ENCODE measurements at regions not wholly inside any gene's neighbourhood (a gene's known extent, or its start where the extent isn't known, plus 50 kb on each side); places are given as distances from the start of the nearest gene placed in this dataset.
"Not testable (repeated sequence)": the region's sequence is repeated elsewhere in the genome, so short reads cannot be mapped to it uniquely, and the experiment has no call there.

DNA sequence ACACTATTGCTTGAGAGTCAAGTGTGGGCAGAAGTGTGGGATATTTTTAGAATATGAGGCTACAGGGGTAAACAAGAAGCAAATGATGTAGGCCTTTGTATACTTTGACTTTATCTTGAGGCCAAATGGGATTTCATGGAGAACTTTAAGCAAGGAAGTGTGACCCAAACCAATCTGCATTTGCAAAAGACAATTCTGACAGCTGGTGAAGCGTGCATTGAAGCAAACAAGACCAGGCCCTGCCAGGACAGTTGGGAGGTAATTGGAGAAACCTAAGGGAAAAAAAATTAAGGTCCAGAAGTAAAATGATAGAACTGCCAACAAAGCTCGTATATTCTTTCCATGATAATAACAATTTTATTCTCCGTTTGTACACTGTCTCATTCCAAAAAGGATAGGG lies 168.3 kb downstream of the TM2D1 start:
- H3K4me3 ChIP-seq (ENCODE audit: low read length in 2 of 2): no peak overlapping the region
- DNase-seq (ENCODE audit: low spot score): no peak
- H3K4me2 ChIP-seq (ENCODE audit: insufficient read depth, low read length, poor library complexity, severe bottlenecking): no peak overlapping the region
- H3K4me1 ChIP-seq (ENCODE audit: control insufficient read depth in 2 of 2, insufficient read depth in 1 of 2, low read depth in 1 of 2, low read length in 2 of 2): no peaks in the 10 kb centered on the region
- H2BK12ac ChIP-seq (ENCODE audit: low read length): no peak overlapping the region
- no peaks in the 10 kb centered on the region for H3K27me3 ChIP-seq (ENCODE audit: control insufficient read depth in 3 of 3, insufficient read depth in 3 of 3, low read depth in 1 of 3, low read length in 3 of 3)
- H4K8ac ChIP-seq (ENCODE audit: low read depth, low read length): no peak overlapping the region
- H3K23ac ChIP-seq (ENCODE audit: low read depth, low read length, poor library complexity): no peak overlapping the region
- H2BK120ac ChIP-seq (ENCODE audit: low read depth, low read length): no peak overlapping the region
- no peak overlapping the region for H2AFZ ChIP-seq (ENCODE audit: low read length)
- H3K4ac ChIP-seq (ENCODE audit: low read length): no peak overlapping the region
- no peak overlapping the region for H3K14ac ChIP-seq (ENCODE audit: low read length)
- H3K18ac ChIP-seq (ENCODE audit: low read length): no peak overlapping the region
- no peaks in the 10 kb centered on the region for H3K36me3 ChIP-seq (replicated peaks in 1 of 2; ENCODE audit: control insufficient read depth in 2 of 2, insufficient read depth in 2 of 2, low read length in 2 of 2)
- no peaks in the 10 kb centered on the region for H3K9me3 ChIP-seq (replicated peaks in 1 of 2; ENCODE audit: control insufficient read depth in 2 of 2, insufficient read depth in 1 of 2, low read depth in 1 of 2, low read length in 2 of 2)
- no peak overlapping the region for H2BK5ac ChIP-seq (ENCODE audit: low read length)
- no peak overlapping the region for H3K9ac ChIP-seq (ENCODE audit: low read depth, low read length, poor library complexity)
- H2AK5ac ChIP-seq (ENCODE audit: low read depth, low read length): no peak overlapping the region
- H4K91ac ChIP-seq (ENCODE audit: low read depth, low read length, poor library complexity): no peak overlapping the region
- H3K79me1 ChIP-seq (ENCODE audit: low read depth, low read length): no peaks in the 10 kb centered on the region
- no peak overlapping the region for H2BK15ac ChIP-seq (ENCODE audit: low read length)
- WGBS, 2 donors (ENCODE audit: extremely low coverage in 2 of 2, insufficient read length in 2 of 2, insufficient replicate concordance in 1 of 2): no CpG with 5 or more reads among the region's 3 CpGs
- H3K27ac ChIP-seq (replicated peaks; ENCODE audit: low read length): no peak overlapping the region

DNA sequence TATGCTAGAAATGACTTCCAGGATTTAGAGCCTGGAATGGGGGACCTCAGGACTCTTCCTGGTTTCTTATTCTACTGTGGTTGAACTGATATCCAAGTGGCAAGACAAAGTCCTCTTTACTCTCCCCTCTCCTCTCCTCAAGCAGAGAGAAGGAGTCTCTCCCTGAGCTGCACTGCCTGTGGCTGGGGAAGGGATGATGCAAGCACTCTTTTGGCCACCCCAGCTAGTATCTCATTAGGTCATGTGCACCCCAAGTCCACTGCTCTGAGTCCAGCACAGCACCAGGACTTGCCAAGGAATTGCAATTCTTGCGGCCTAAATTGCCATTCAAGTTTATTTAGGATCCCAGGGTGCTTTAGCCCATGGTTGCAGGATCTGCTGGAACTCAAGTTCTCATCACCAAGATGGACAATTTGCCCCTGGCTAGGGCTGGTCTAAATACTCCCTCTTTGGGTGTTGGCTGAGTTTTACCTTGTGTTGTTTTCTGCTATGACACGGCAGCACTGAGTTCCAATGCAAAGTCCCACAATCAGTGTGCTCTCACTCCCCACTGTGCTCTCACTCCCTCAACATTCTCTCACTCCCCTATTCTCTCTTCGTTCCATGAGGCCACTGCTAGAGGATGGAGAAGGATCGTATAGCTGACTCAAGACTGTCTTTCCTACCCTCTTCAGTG lies 172.2 kb downstream of the TM2D1 start:
- no peaks in the 10 kb centered on the region for H3K79me1 ChIP-seq (ENCODE audit: low read depth, low read length)

DNA sequence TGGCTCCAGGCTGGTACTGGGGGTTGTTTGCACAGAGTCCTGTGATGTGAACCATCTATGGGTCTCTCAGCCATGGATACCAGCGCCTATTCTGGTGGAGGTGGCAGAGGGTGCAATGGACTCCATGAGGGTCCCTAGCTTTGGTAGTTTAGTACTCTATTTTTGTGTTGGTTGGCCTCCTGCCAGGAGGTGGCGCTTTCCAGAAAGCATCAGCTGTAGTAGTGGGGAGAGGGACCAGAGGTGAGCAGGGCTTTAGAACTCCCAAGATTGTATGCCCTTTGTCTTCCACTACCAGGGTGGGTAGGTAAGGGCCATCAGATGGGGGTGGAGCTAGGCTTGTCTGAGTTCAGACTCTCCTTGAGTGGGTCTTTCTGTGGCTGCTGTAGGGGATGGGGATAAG lies 177.6 kb downstream of the TM2D1 start:
- H3K4ac ChIP-seq (ENCODE audit: low read length); H2BK12ac ChIP-seq (ENCODE audit: low read length); H3K27me3 ChIP-seq (ENCODE audit: control insufficient read depth in 3 of 3, insufficient read depth in 3 of 3, low read depth in 1 of 3, low read length in 3 of 3); H3K23ac ChIP-seq (ENCODE audit: low read depth, low read length, poor library complexity); H2AFZ ChIP-seq (ENCODE audit: low read length); H4K91ac ChIP-seq (ENCODE audit: low read depth, low read length, poor library complexity); DNase-seq (ENCODE audit: low spot score); H4K8ac ChIP-seq (ENCODE audit: low read depth, low read length); H2AK5ac ChIP-seq (ENCODE audit: low read depth, low read length); H3K79me1 ChIP-seq (ENCODE audit: low read depth, low read length); H3K4me3 ChIP-seq (ENCODE audit: low read length in 2 of 2); H3K14ac ChIP-seq (ENCODE audit: low read length); H3K9me3 ChIP-seq (replicated peaks in 1 of 2; ENCODE audit: control insufficient read depth in 2 of 2, insufficient read depth in 1 of 2, low read depth in 1 of 2, low read length in 2 of 2); H3K9ac ChIP-seq (ENCODE audit: low read depth, low read length, poor library complexity); H3K27ac ChIP-seq (replicated peaks; ENCODE audit: low read length); H3K4me1 ChIP-seq (ENCODE audit: control insufficient read depth in 2 of 2, insufficient read depth in 1 of 2, low read depth in 1 of 2, low read length in 2 of 2); H3K18ac ChIP-seq (ENCODE audit: low read length); H3K4me2 ChIP-seq (ENCODE audit: insufficient read depth, low read length, poor library complexity, severe bottlenecking); H2BK120ac ChIP-seq (ENCODE audit: low read depth, low read length); H3K36me3 ChIP-seq (replicated peaks in 1 of 2; ENCODE audit: control insufficient read depth in 2 of 2, insufficient read depth in 2 of 2, low read length in 2 of 2); H2BK15ac ChIP-seq (ENCODE audit: low read length); H2BK5ac ChIP-seq (ENCODE audit: low read length): not testable (repeated sequence)
- no CpG with 5 or more reads among the region's 2 CpGs for WGBS, 2 donors (ENCODE audit: extremely low coverage in 2 of 2, insufficient read length in 2 of 2, insufficient replicate concordance in 1 of 2)

More for the DNA sequence above, 172.2 kb downstream of the TM2D1 start:
- H3K27ac ChIP-seq (replicated peaks; ENCODE audit: low read length): no peak overlapping the region
- no peaks in the 10 kb centered on the region for H3K4me1 ChIP-seq (ENCODE audit: control insufficient read depth in 2 of 2, insufficient read depth in 1 of 2, low read depth in 1 of 2, low read length in 2 of 2)
- H3K4me3 ChIP-seq (ENCODE audit: low read length in 2 of 2): no peak overlapping the region
- no peak overlapping the region for H2BK5ac ChIP-seq (ENCODE audit: low read length)
- H3K4ac ChIP-seq (ENCODE audit: low read length): no peak overlapping the region
- no peak overlapping the region for H3K23ac ChIP-seq (ENCODE audit: low read depth, low read length, poor library complexity)
- H3K27me3 ChIP-seq (ENCODE audit: control insufficient read depth in 3 of 3, insufficient read depth in 3 of 3, low read depth in 1 of 3, low read length in 3 of 3): no peaks in the 10 kb centered on the region
- H2BK12ac ChIP-seq (ENCODE audit: low read length): no peak overlapping the region
- no peak overlapping the region for H2AK5ac ChIP-seq (ENCODE audit: low read depth, low read length)
- H3K18ac ChIP-seq (ENCODE audit: low read length): no peak overlapping the region
- H3K36me3 ChIP-seq (replicated peaks in 1 of 2; ENCODE audit: control insufficient read depth in 2 of 2, insufficient read depth in 2 of 2, low read length in 2 of 2): no peaks in the 10 kb centered on the region
- no peaks in the 10 kb centered on the region for H3K9me3 ChIP-seq (replicated peaks in 1 of 2; ENCODE audit: control insufficient read depth in 2 of 2, insufficient read depth in 1 of 2, low read depth in 1 of 2, low read length in 2 of 2)
- H2BK120ac ChIP-seq (ENCODE audit: low read depth, low read length): no peak overlapping the region
- no peak for DNase-seq (ENCODE audit: low spot score)
- no peak overlapping the region for H2BK15ac ChIP-seq (ENCODE audit: low read length)
- no CpG with 5 or more reads among the region's 4 CpGs for WGBS, 2 donors (ENCODE audit: extremely low coverage in 2 of 2, insufficient read length in 2 of 2, insufficient replicate concordance in 1 of 2)
- H3K9ac ChIP-seq (ENCODE audit: low read depth, low read length, poor library complexity): no peak overlapping the region
- no peak overlapping the region for H2AFZ ChIP-seq (ENCODE audit: low read length)
- H3K4me2 ChIP-seq (ENCODE audit: insufficient read depth, low read length, poor library complexity, severe bottlenecking): no peak overlapping the region
- no peak overlapping the region for H4K8ac ChIP-seq (ENCODE audit: low read depth, low read length)
- no peak overlapping the region for H3K14ac ChIP-seq (ENCODE audit: low read length)
- H4K91ac ChIP-seq (ENCODE audit: low read depth, low read length, poor library complexity): no peak overlapping the region

DNA sequence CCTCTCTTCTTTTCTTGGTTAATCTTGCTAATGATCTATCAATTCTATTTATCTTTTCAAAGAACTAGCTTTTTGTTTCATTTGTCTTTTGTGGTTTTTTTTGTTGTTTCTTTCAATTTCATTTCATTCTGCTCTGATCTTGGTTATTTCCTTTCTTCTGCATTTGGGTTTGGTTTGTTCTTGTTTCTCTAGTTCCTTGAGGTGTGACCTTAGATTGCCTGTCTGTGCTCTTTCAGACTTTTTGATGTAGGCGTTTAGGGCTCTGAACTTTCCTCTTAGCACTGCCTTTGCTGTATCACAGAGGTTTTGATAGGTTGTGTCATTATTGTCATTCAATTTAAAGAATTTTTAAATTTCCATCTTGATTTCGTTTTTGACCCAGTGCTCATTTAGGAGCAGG lies 180.1 kb downstream of the TM2D1 start:
- not testable (repeated sequence) for H2AK5ac ChIP-seq (ENCODE audit: low read depth, low read length); H3K36me3 ChIP-seq (replicated peaks in 1 of 2; ENCODE audit: control insufficient read depth in 2 of 2, insufficient read depth in 2 of 2, low read length in 2 of 2); H3K9ac ChIP-seq (ENCODE audit: low read depth, low read length, poor library complexity)

More for the DNA sequence above, 180.1 kb downstream of the TM2D1 start:
- not testable (repeated sequence) for H2AFZ ChIP-seq (ENCODE audit: low read length); H3K27ac ChIP-seq (replicated peaks; ENCODE audit: low read length); H2BK5ac ChIP-seq (ENCODE audit: low read length); H3K4ac ChIP-seq (ENCODE audit: low read length); H2BK15ac ChIP-seq (ENCODE audit: low read length); H3K9me3 ChIP-seq (replicated peaks in 1 of 2; ENCODE audit: control insufficient read depth in 2 of 2, insufficient read depth in 1 of 2, low read depth in 1 of 2, low read length in 2 of 2); H3K18ac ChIP-seq (ENCODE audit: low read length); H4K91ac ChIP-seq (ENCODE audit: low read depth, low read length, poor library complexity); H3K27me3 ChIP-seq (ENCODE audit: control insufficient read depth in 3 of 3, insufficient read depth in 3 of 3, low read depth in 1 of 3, low read length in 3 of 3); DNase-seq (ENCODE audit: low spot score); H2BK12ac ChIP-seq (ENCODE audit: low read length); H3K4me2 ChIP-seq (ENCODE audit: insufficient read depth, low read length, poor library complexity, severe bottlenecking); H3K23ac ChIP-seq (ENCODE audit: low read depth, low read length, poor library complexity); H3K79me1 ChIP-seq (ENCODE audit: low read depth, low read length); H2BK120ac ChIP-seq (ENCODE audit: low read depth, low read length); H4K8ac ChIP-seq (ENCODE audit: low read depth, low read length); H3K14ac ChIP-seq (ENCODE audit: low read length); H3K4me3 ChIP-seq (ENCODE audit: low read length in 2 of 2); H3K4me1 ChIP-seq (ENCODE audit: control insufficient read depth in 2 of 2, insufficient read depth in 1 of 2, low read depth in 1 of 2, low read length in 2 of 2)
- WGBS, 2 donors (ENCODE audit: extremely low coverage in 2 of 2, insufficient read length in 2 of 2, insufficient replicate concordance in 1 of 2): no CpG with 5 or more reads among the region's 2 CpGs
